Renal pelvis (tissue), 1 donor: ENCODE measurements at regions not wholly inside any gene's neighbourhood (a gene's known extent, or its start where the extent isn't known, plus 50 kb on each side); places are given as distances from the start of the nearest gene placed in this dataset.
"Not testable (repeated sequence)": the region's sequence is repeated elsewhere in the genome, so short reads cannot be mapped to it uniquely, and the experiment has no call there.

ENCODE experiments used
- DNase-seq: peaks from one replicate; pipeline ENCODE4 v3.0.0-alpha.2; 2013

DNA sequence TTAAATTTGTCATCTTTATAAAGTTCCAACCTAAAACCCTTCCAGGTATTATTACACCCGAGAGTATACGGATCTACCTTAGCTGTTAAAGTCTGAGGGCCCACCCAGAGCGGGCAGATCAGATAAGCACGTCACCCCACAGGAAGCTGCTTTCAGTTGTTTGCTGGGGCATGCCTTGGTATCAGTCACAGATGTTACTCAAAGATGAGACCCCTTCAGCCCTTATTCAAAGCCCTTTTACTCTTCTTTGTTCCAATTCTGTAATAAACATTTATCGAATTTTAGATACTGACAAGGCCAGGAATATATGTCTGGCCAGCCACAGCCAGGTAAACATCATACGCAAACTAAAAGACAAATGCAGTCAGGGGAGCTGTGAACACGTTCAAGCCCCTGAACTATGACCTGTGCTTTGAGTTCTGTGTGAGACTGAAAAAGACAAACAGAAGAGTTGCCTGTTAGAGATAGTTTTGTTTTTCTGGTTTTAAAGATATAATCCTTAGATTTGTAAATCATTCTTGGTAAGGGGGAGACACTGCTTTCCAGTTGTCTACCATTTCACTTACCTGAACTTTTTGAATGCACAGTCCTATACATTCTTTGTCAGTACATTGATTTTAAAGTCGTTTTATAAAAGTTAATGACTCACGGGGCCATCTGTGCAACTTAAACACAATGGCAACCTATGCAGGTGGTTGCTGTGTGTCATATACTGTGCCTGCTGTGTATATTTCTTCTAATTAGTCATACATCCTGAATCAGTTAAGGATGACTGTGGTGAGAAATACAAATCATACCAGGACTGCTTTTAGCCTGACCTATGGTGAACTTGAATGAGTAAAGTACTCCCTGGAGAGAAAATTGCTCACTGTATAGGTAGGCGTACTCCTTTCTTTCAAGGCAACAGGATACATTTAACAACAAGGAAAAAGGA, 100.5 kb upstream of the ITPRID2 start:
- no peak for DNase-seq

DNA sequence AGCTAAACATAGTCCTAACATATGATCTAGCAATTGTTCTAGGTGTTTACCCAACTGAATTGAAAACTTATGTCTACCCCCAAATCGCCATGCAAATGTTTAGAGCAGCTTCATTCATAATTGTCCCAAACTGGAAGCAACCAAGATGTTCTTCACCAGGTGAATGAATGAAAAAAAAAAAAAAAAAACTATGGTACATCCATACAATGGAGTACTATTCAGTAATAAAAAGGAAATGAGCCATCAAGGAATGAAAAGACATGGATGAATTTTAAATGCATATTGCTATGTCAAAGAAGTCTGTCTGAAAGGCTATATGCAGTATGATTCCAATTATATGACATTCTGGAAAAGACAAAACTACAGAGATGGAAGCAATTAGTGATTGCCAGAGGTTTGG, 98.6 kb upstream of the ITPRID2 start:
- no peak for DNase-seq

DNA sequence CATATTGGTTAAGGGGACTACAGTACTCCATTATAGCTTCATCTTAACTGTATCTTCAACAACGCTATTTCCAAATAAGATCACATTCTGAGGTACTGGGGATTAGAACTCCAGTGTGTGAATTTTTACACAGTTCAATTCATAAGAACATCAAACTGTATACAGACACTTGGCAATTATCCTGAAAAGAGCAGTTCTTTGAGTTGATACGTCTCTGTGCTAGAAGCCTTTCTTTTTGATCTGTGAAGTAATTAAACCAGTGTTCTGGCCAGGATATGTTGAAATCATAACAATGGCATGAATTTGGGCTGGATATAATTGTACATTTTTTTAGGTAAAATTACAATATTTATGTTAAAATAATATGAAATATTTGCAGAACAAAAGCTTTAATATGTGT, 93.5 kb upstream of the ITPRID2 start:
- no peak for DNase-seq

DNA sequence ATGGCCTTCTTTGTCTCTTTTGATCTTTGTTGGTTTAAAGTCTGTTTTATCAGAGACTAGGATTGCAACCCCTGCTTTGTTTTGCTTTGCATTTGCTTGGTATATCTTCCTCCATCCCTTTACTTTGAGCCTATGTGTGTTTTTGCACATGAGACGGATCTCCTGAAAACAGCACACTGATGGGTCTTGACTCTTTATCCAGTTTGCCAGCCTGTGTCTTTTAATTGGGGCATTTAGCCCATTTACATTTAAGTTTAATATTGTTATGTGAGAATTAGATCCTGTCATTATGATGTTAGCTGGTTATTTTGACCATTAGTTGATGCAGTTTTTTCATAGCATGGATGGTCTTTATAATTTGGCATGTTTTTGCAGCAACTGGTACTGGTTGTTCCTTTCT, 89.2 kb upstream of the ITPRID2 start:
- DNase-seq: not testable (repeated sequence)

DNA sequence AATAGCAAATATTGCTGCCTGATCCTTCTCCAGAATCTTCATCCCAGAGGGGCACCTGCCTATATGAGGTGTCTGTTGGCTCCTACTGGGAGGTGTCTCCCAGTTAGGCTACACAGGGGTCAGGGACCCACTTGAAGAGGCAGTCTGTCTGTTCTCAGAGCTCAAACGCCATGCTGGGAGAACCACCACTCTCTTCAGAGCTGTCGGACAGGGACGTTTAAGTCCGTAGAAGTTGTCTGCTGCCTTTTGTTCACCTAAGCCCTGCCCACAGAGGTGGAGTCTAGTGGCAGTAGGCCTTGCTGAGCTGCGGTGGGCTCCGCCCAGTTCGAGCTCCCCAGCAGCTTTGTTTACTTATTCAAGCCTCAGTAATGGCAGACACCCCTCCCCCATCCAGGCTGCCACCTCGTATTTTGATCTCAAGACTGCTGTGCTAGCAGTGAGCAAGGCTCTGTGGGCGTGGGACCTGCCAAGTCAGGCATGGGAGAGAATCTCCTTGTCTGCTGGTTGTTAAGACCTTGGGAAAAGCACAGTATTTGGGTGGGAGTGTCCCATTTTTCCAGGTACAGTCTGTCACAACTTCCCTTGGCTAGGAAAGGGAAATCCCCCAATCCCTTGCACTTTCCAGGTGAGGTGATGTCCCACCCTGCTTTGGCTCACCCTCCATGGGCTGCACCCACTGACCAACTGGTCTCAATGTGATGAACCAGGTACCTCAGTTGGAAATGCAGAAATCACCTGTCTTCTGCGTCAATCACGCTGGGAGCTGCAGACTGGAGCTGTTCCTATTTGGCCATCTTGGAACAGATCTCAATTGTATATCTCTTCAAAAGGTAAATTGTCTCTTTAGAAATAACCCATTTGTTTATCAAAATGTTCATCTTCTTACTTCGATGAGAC, 87.4 kb upstream of the ITPRID2 start:
- not testable (repeated sequence) for DNase-seq

DNA sequence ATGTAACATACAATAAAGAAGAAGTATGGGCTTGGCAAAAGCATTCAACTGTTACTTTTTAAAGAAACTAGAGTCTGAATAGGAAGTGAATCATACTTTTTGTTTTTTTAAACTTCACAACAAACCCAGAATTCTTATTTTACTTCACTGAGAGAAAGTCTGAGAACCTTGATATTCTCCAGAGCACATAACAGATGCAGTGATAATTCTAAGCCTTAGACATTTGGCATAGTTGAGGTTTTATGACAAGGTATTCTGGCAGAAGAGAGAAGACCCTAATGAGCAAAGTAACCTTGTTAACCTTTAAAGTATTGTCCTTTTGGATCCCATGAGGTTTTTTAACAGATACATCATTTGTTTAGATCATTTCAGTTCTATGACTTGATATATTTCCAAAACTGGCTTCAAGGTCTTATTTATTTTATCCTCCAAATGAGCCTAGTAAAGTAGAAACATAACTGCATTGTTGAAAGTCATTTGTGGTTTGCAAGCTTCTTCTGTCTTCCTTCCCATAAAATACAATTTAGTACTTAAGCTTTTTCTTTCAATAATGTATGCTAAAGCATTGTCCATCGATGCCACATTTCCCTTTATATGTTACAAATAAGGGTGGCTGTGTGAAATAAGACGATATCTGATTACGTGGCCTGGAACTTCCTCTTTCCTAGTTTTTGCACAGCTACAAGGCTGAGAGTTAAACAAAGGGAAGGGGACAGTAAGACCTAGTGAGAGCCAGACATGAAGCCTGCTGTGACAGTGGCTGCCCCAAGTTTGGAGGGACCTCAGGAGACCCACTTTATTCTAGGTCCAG, 86.1 kb upstream of the ITPRID2 start:
- no peak for DNase-seq

DNA sequence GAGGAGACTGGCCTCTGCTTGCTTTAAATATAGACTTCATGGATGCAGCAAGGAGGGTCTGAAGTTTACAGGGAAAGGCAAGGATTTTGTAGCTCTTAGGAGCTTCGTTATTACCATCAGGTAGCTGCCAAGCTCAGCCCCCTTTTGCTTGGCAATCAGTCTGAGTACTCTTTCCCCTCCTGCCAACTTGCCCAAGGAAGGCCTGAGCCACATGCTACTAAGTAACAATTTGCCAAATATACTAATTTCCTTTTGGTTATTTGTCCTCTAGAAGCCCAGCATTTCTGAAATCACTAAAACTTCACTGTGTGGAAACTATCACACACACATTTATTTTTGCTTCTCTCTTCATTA, 85.5 kb upstream of the ITPRID2 start:
- DNase-seq: no peak

DNA sequence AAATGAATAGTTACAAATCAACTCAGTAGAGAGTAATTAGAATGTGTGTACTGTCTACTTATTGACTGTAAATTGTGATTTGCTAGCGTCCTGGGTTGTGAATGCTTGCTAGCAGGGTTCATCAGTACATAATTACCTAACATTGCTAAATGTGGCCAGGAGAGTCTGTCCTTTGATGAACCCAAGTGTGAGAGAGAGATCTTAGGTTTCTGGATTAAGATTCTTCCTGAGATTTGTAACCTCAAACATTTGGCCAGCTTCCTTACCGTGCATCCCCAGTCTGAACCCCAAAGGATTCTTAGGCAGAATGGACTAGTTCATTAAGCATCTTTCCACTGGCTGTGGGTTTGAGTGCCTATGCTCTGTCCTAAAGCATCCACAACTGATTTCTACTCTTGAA, 84.0 kb upstream of the ITPRID2 start:
- no peak for DNase-seq

DNA sequence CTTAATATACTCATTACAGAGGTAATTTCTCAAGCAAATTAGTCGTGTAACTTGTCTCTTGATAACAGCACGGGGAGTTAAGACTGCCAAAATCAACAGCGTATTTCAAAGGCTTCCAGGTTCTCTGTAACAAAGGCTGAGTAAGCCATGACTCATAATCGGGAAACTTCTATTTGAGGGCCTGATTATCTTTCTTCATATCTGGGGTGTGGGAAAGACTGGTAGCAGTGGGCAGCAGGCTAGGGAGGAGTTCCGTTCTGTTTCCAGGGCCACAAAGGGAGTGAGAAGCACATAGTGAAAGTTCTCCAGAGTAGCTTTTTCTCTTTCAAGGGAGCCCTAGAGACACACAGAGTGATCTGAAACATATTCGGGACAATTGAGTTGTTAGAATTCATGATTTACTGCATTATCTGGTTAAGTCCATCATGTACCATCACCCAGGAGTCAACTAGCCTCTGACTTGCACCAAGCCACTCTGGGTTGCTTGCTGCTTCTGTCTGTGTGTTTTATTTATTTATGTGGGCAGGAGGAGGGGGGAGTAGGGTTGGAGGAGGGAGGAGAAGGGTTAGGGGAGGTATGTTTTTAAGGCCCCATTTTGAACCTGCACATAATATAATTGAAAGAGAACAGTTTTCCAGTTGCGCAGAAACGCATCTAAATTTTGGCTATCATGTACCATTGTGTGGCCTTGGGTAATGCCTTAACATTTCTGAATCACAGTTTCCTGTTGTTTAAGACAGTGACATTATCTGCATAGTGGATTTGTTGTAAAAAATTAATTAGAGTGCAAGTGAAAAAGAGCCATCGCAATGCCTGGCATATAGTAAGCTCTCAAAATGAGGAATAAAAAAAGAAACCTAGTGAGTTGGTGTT, 80.5 kb upstream of the ITPRID2 start:
- DNase-seq: no peak

DNA sequence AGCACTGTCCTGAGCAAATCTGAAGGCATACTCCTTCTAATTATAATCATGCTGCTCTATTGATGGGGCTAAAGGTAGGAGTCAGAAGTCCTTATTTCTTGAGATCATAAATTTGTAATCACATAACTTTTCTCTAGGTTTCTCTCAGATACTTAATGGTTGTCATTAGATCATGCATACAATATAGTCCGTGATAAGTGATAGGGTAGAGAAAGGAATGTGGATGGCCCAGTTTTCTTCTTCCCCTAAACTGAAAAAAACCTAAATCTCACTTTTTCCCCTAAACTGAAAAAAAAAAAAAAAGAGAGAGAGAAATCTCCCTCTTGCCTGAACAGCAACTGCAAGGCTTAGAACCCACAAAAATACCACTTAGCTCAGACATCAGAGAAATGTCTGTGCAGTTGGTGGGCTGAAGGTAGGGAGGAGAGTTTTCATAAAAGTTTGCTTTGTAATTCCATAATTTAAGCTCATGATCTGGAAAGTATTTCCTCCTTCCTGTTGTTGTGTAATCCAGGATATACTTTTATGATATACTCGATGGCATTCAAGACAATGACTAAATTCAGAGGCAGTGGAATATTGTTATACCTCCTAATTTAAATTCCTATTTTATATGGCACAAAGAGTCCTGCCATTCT, 79.3 kb upstream of the ITPRID2 start:
- DNase-seq: no peak

DNA sequence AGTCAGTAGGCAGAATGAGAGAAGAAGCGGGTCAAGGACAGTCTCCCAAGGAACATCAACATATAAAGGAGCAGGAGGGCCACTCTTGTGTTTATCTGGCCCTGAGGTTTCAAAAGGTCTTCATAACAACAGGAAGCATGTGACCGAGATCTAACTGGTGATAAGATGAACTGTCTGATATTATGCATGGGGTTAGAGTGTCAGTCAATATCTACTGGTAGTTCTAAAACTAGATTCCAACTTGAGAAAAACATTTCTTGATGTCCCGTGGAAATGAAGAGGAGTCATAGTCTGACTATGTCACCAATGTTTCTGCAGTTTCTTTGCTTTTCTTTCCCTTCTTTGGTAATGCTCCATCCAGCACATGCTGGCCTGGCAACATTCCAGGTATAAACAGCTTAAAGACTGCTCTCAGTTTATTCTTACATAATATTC, 77.5 kb upstream of the ITPRID2 start:
- no peak for DNase-seq

DNA sequence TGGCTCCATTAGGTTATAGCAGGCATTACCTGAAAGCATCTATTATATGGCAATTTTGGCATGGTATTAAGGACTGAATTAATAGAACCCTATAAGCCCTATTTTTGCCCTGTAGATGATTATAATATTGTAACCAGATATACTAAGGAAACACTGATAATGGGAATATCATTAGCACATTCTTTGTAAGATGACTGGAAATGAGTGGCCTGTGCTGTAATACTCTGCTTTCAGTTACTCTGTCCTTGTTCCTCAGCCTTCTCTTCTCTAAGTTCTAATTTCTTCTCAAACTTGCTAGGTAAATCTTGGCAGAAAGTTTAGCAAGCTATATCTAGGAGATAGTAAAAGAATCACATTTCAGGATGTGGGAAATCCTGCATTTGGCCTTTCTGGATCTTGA, 74.0 kb upstream of the ITPRID2 start:
- no peak for DNase-seq

DNA sequence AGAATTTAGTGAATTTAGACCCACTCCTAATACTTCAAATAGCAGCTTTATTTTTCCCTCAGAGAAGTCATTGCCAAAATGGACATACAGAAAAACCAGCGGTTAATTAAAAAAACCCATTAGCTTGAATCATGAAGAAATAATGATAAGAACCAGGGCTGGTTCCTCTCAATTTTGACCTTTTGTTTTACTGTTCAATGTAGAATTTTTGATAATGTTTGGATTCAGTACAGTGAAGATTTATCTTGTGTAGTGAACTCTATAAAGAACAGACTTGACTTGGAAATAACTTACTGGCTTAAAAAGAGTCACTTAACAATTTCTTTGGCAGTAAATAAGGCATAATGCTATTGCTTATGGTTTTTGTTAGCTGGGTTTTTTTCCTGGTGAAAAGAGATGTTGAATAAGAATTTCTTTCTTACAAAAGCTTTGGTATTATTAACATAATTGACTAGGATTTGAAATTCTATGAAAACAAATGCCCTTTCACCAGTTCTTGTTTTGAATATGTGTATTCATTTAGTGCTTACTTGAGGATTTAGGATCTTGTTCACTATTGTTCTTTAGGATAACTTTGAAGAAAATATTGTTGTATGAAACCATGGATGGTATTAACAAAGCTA, 73.4 kb upstream of the ITPRID2 start:
- peak; percentile 42 for DNase-seq

DNA sequence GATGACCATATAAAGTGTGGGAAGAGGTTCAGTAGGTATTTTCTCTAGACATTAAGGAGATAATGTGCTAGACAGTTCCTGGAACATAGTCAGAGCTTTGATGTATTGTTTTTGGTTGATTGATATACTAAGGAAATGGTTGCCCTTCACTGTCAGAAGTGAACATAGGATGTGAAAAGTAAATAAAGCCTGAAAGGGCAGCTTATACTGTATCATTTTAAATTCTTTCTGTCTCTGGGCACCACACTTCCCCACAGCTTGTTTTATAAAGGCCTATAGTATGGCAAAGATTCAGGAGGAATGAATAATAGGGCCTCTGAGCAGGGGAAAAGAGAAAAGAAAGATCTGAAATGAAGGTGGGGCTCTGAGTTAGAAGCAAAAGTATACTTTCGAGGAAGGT, 72.7 kb upstream of the ITPRID2 start:
- DNase-seq: no peak

DNA sequence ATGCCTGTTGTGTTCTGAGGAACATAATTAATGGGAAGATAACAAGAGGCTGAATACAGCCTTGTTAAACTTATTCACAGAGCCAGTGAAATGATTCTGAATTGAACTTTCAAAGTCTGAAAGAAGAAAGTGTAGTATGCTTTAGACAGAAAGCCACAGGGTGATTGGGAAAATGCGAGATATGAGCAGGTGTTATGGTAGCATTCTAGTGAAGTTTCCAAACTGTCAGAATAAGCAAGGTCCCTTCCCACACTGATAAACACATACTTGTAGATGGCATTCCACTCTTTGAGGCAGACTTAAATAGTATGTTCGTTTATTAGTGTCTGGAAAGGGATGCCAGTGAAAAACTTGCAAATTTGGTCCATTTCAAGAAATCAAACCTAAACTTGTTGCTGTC, 70.5 kb upstream of the ITPRID2 start:
- DNase-seq: no peak

DNA sequence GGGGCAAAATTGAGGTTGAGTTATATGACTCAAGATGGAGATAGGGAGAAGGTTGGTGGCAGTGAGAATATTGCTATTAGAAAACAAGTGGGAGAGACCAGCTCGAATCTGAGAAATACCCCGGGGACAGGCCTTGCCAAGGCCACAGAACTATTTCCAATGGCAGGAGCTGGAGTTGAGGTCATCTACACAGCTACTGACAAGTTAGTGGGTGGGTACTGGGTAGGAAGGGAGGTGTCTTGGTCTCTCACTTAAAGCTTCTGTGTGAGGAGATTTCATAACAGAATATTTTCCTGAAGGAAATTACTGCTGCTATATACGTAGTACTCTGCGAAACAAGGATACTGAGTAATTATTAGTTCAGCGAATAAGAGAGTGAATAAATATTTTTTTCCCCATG, 69.4 kb upstream of the ITPRID2 start:
- no peak for DNase-seq

DNA sequence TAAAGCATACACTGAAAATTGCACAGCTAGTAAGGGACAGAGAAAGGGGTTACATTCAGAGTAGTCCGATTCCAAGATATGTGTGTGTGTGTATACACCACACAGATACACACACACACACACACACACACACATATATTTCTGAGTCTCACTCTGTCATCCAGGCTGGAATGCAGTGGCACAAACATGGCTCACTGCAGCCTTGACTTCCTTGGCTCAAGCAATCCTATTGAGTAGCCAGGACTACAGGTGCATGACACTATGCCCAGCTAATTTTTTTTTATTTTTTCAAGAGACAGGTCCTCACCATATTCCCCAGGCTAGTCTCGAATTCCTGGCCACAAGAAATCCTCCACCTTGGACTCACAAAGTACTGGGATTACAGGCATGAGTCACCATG, 68.1 kb upstream of the ITPRID2 start:
- DNase-seq: no peak

DNA sequence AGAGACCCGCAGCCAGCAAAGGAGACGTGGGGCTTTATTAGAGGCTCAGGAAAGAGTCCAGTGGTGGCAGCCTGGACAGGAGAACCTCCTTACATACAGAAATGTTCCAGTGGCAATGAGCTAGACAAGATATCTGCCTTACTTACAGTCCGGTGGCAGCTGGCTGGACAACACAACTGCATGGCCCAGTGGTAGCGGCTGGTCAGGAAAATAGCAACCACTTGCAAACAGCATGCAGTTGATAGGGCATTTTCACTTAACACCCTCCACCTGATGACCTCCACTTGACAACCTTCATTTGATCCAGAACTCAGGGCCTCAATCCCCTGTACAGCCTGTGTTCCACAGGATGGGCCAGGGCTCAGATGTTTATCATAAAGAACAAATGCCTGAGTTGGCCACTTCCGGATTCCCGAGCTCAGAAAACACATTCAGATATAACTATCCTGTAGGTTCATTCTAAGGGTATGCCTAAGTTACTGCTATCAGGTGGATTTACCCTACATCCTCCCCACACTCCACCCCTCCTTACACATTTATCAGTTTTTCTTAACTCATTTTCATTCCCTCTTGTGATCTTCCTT, 63.3 kb upstream of the ITPRID2 start:
- no peak for DNase-seq

DNA sequence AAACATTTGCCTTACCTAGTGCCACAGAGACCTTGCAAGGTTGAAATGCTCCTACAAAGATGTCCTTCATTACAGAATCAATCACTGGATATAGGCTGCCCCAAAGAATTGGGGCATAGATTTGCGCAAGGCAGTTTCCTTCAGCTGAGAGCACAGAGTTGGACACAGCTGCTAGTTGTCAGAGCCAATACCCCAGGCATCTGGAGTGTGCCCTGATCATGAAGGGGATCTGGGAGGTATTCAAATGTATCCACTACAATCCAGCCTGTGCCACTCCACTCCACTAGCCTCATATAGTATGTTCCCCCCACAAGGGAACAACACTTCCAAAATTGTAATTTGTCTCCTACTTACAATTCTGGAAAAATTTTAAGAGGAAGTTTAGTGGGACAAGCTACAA, 62.3 kb upstream of the ITPRID2 start:
- no peak for DNase-seq

DNA sequence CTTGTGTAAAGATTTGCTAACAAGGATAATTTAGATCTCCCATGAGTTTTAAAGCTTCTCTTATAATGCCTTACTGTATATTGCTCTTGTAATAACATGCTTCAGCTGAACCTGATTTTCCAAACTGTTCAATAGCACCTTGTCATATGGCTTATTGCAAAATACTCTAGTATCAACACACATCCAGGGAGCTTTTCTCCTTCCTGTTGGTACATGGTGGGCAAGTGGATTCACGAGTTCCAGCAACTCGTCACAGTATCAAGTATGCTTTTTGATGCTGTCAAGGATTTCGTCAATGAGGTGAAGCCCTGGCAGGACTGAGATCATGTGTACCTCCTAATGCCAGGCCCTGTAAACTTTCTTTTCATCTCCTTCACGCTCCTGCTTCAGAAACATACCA, 59.5 kb upstream of the ITPRID2 start:
- DNase-seq: no peak
